ENCODE measurements at regions not wholly inside any gene's neighbourhood (a gene's known extent, or its start where the extent isn't known, plus 50 kb on each side); places are given as distances from the start of the nearest gene placed in this dataset.
A peak's percentile ranks its signal among the peaks of the same experiment; 100 is the strongest.

DNA sequence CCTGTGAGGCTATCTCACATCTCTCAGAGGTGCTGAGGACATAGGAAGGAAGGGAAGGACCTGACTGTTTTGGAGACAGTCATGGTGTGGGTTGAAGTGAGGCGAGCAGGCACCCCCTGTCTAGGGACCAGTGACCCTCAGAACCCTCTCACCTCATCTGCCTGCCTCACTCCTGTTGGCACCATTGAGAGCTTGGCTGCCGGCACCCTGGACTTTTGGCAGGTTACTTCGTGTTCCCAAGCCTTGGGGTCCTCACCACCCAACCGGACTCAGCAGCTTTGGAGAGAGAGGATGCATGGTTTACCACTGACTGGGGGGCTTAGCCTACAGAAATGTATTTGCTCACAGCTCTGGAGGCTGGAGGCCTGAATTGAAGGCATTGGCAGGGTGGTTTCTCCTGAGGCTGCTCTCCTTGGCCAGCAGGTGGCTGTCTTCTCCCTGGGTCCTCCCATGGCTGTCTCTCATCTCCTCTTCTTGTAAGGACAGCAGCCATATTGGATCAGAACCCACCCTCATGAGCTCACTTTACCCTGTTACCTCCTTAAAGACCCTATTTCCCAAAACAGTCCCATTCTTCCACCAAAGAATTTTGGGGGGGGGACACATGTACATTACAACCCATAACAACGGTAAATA is 142.0 kb downstream of the TSN start:
- Mint-ChIP-seq H3K36me3 (ENCODE audit: insufficient read depth, unreplicated experiment) (no peaks in the 10 kb centered on the region), H3K27me3 (ENCODE audit: insufficient read depth, unreplicated experiment) (no peaks in the 10 kb centered on the region), H3K27ac (ENCODE audit: unreplicated experiment) (no peak overlapping the region), H3K4me1 (ENCODE audit: low read depth, unreplicated experiment) (no peaks in the 10 kb centered on the region), H3K9me3 (ENCODE audit: unreplicated experiment) (no peaks in the 10 kb centered on the region), H3K4me3 (ENCODE audit: unreplicated experiment) (no peak overlapping the region)
- DNase-seq, result peak; percentile 53 to 60
- H3K27me3 ChIP-seq (replicated peaks; ENCODE audit: control insufficient read depth, insufficient read depth, low read length), result no peaks in the 10 kb centered on the region
- no peaks in the 10 kb centered on the region for H3K36me3 ChIP-seq (ENCODE audit: control insufficient read depth, insufficient read depth, low read length)
- TF ChIP-seq, protein P1, sequence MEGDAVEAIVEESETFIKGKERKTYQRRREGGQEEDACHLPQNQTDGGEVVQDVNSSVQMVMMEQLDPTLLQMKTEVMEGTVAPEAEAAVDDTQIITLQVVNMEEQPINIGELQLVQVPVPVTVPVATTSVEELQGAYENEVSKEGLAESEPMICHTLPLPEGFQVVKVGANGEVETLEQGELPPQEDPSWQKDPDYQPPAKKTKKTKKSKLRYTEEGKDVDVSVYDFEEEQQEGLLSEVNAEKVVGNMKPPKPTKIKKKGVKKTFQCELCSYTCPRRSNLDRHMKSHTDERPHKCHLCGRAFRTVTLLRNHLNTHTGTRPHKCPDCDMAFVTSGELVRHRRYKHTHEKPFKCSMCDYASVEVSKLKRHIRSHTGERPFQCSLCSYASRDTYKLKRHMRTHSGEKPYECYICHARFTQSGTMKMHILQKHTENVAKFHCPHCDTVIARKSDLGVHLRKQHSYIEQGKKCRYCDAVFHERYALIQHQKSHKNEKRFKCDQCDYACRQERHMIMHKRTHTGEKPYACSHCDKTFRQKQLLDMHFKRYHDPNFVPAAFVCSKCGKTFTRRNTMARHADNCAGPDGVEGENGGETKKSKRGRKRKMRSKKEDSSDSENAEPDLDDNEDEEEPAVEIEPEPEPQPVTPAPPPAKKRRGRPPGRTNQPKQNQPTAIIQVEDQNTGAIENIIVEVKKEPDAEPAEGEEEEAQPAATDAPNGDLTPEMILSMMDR (IDR thresholded peaks at IDR 0.05; ENCODE audit: insufficient read depth in 1 of 2, low read depth in 1 of 2, low read length in 1 of 2, severe bottlenecking in 1 of 2, unreplicated experiment in 1 of 2), result peak; percentile 39 to 61
- H3K9me3 ChIP-seq, result no peaks in the 10 kb centered on the region
- ChIA-PET POLR2A (no interaction called here), CTCF (interaction anchor here (1.2 to 1.4 kb wide), 2 partner anchors 11 to 86 kb away, joined by 4 to 6 read pairs; no protein-coding TSS in a partner anchor)
- intact Hi-C loops (cut with micrococcal nuclease; ENCODE audit: unreplicated experiment), result loop anchor here (5.0 kb wide), 1 partner anchor 85 kb away; no protein-coding TSS in a partner anchor
- H3K4me1 ChIP-seq, result no peaks in the 10 kb centered on the region
- no peak overlapping the region for H3K4me3 ChIP-seq (ENCODE audit: low read depth, low read length)
- no TSS peak for BruUV-seq (replicated peaks)

DNA sequence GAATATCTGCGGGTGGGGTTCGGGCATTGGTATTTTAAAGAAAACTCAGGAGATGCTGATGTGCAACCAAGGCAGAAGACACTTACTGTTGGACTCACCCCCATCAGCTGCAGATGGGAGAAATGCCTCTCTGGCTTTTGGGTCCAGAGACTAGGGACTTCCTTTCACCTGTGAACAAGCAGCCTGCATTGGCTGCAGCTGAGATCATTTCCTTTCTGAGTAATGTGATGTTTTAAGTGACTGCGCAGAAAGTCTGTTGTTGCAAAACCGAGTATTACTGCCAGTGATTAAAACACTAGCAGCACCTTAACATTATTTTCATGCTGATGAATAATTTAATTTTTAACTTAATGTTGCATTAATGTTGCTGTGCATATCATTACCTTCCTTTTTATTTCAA is 143.0 kb downstream of the TSN start:
- Mint-ChIP-seq H3K9me3 (ENCODE audit: unreplicated experiment) (no peaks in the 10 kb centered on the region), H3K4me3 (ENCODE audit: unreplicated experiment) (no peak overlapping the region), H3K4me1 (ENCODE audit: low read depth, unreplicated experiment) (no peaks in the 10 kb centered on the region), H3K27ac (ENCODE audit: unreplicated experiment) (no peak overlapping the region), H3K36me3 (ENCODE audit: insufficient read depth, unreplicated experiment) (no peaks in the 10 kb centered on the region), H3K27me3 (ENCODE audit: insufficient read depth, unreplicated experiment) (peaks cover 2% of the 10 kb centered on the region)
- Histone ChIP-seq H3K36me3 (ENCODE audit: control insufficient read depth, insufficient read depth, low read length) (no peaks in the 10 kb centered on the region), H3K27me3 (replicated peaks; ENCODE audit: control insufficient read depth, insufficient read depth, low read length) (no peaks in the 10 kb centered on the region), H3K9me3 (no peaks in the 10 kb centered on the region), H3K4me3 (ENCODE audit: low read depth, low read length) (no peak overlapping the region), H3K4me1 (no peaks in the 10 kb centered on the region)
- TF ChIP-seq, protein P1 (IDR thresholded peaks at IDR 0.05; ENCODE audit: insufficient read depth in 1 of 2, low read depth in 1 of 2, low read length in 1 of 2, severe bottlenecking in 1 of 2, unreplicated experiment in 1 of 2), result no peak
- intact Hi-C loops (cut with micrococcal nuclease; ENCODE audit: unreplicated experiment), result loop anchor here (5.0 kb wide), 1 partner anchor 86 kb away; no protein-coding TSS in a partner anchor
- DNase-seq, result no peak
- no TSS peak for BruUV-seq (replicated peaks)
- ChIA-PET POLR2A (no interaction called here), CTCF (no interaction called here)

DNA sequence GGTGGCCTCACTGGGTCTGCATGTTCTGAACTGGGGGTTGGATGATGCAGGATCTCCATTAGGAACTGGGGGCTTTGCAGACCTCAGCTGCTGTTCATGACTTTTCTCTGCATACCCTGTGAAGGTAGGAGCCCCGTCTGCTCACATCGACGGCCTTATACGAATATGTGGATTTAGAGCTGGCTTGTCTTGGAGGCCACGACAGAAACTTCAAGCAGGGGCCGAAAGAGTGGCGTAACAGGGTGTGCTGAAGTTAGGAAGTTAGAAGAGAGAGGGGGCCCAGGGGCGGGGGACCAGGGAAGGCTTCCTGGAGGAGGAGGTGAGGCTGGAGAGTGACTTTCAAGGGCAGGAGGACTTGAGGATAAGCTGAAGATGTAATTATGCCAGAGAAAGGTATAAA is 144.9 kb downstream of the TSN start:
- TF ChIP-seq, protein P1 (IDR thresholded peaks at IDR 0.05; ENCODE audit: insufficient read depth in 1 of 2, low read depth in 1 of 2, low read length in 1 of 2, severe bottlenecking in 1 of 2, unreplicated experiment in 1 of 2), result no peak
- DNase-seq, result no peak
- Mint-ChIP-seq H3K4me3 (ENCODE audit: unreplicated experiment) (no peak overlapping the region), H3K4me1 (ENCODE audit: low read depth, unreplicated experiment) (no peaks in the 10 kb centered on the region), H3K9me3 (ENCODE audit: unreplicated experiment) (no peaks in the 10 kb centered on the region), H3K36me3 (ENCODE audit: insufficient read depth, unreplicated experiment) (no peaks in the 10 kb centered on the region), H3K27me3 (ENCODE audit: insufficient read depth, unreplicated experiment) (peaks cover 13% of the 10 kb centered on the region), H3K27ac (ENCODE audit: unreplicated experiment) (no peak overlapping the region)
- H3K27me3 ChIP-seq (replicated peaks; ENCODE audit: control insufficient read depth, insufficient read depth, low read length), result no peaks in the 10 kb centered on the region
- H3K4me3 ChIP-seq (ENCODE audit: low read depth, low read length), result no peak overlapping the region
- H3K4me1 ChIP-seq, result no peaks in the 10 kb centered on the region
- intact Hi-C loops (cut with micrococcal nuclease; ENCODE audit: unreplicated experiment), result no loop called here
- BruUV-seq (replicated peaks), result no TSS peak
- no peaks in the 10 kb centered on the region for H3K36me3 ChIP-seq (ENCODE audit: control insufficient read depth, insufficient read depth, low read length)
- CTCF ChIA-PET, result no interaction called here
- no peaks in the 10 kb centered on the region for H3K9me3 ChIP-seq
- POLR2A ChIA-PET, result no interaction called here
